ENCODE measurements at regions not wholly inside any gene's neighbourhood (a gene's known extent, or its start where the extent isn't known, plus 50 kb on each side); places are given as distances from the start of the nearest gene placed in this dataset.

DNA sequence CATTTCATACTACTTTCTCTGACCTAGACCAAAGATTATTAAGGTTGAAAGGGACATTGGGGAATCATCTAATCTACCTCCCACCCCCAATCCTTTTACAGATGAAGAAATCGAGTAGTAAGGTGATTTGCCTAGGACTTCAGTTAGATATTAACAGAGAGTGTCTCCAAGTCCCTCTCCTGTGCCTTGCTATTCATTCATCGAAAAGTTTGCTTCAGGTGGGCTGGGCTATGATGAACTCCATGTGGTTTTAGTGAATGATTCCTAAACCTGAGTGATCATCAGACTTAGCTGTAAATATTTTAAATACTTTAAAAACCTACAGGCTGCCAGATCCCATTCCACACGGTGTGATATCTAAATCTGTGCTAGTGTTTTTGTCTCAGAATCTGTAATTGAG lies 259.4 kb upstream of the SORCS1 start:
- TF ChIP-seq, protein P1, sequence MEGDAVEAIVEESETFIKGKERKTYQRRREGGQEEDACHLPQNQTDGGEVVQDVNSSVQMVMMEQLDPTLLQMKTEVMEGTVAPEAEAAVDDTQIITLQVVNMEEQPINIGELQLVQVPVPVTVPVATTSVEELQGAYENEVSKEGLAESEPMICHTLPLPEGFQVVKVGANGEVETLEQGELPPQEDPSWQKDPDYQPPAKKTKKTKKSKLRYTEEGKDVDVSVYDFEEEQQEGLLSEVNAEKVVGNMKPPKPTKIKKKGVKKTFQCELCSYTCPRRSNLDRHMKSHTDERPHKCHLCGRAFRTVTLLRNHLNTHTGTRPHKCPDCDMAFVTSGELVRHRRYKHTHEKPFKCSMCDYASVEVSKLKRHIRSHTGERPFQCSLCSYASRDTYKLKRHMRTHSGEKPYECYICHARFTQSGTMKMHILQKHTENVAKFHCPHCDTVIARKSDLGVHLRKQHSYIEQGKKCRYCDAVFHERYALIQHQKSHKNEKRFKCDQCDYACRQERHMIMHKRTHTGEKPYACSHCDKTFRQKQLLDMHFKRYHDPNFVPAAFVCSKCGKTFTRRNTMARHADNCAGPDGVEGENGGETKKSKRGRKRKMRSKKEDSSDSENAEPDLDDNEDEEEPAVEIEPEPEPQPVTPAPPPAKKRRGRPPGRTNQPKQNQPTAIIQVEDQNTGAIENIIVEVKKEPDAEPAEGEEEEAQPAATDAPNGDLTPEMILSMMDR (IDR thresholded peaks at IDR 0.05; ENCODE audit: insufficient read depth, low read depth, low read length): no peak
- no peak overlapping the region for H3K4me3 ChIP-seq (ENCODE audit: low read depth, low read length)
- DNase-seq (ENCODE audit: low read depth): no peak

DNA sequence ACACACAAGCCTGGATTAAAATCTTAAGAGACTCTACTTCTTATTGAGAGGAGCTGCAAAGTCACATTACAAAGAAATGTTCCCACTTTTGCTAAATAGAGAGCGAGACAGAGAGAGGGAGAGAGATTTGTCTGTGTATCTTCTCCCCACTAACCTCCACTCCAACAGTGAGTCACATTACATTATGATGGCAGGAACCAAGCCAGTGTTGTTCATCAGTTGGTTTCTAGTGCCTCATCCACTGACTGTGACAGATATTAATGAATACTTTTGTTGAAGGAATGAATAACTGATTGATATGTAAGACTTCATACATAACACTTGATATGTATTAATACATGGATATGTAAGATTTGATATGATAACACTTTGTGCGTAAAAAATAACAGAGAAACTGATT lies 258.2 kb upstream of the SORCS1 start:
- TF ChIP-seq, protein P1 (IDR thresholded peaks at IDR 0.05; ENCODE audit: insufficient read depth, low read depth, low read length): no peak
- no peak for DNase-seq (ENCODE audit: low read depth)

DNA sequence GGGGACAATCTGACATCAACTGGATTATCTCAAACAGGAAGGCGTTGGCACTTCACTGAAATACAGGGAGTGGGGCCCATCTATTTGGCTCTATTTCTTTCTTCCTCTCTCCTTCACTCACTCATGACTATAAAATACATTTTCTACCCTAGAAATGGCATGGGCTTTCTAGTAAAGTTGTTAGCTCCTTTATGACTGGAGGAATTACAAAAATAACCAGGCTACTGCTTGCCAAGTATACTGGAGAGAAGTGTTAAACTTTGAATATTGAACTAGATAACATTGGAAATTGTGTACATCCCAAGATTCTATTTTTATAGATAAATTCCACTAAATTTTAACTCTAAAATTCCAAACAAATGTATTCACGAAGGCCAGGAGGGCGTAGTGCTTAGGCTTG lies 255.7 kb upstream of the SORCS1 start:
- TF ChIP-seq, protein P1 (IDR thresholded peaks at IDR 0.05; ENCODE audit: insufficient read depth, low read depth, low read length): no peak
- H3K4me3 ChIP-seq (ENCODE audit: low read depth, low read length): no peak overlapping the region
- no peak for DNase-seq (ENCODE audit: low read depth)

More for the DNA sequence above, 258.2 kb upstream of the SORCS1 start:
- H3K4me3 ChIP-seq (ENCODE audit: low read depth, low read length): no peak overlapping the region

- no peak overlapping the region for H3K4me3 ChIP-seq (ENCODE audit: low read depth, low read length)
- no peak for DNase-seq (ENCODE audit: low read depth)
- TF ChIP-seq, protein P1 (IDR thresholded peaks at IDR 0.05; ENCODE audit: insufficient read depth, low read depth, low read length): no peak
These were observed 253.7 kb upstream of the SORCS1 start for GRCh38 chr10:107418085-107418806.

- DNase-seq (ENCODE audit: low read depth): no peak
- TF ChIP-seq, protein P1 (IDR thresholded peaks at IDR 0.05; ENCODE audit: insufficient read depth, low read depth, low read length): no peak
These were observed 252.9 kb upstream of the SORCS1 start for GRCh38 chr10:107417446-107417845.

DNA sequence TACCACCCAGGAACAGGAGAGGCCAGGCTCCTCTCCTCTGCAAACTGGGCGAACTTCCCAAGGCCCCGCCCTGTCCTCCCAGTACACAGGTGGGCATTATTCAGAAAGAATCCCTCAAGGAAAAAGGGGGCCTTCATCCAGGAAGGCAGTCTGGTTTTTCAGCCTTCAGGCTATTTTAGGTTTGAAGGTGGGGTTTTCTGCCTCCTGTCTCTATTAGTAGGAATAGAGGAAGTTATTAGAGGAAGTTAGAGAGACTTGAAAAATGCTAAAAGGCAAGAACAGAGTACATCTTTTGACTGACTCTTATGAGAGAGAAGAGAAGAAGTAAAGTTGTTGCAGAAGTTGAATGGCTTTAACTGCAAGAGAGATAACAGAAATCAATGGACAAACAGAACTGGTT lies 250.9 kb upstream of the SORCS1 start:
- no peak for DNase-seq (ENCODE audit: low read depth)
- no peak overlapping the region for H3K4me3 ChIP-seq (ENCODE audit: low read depth, low read length)
- TF ChIP-seq, protein P1 (IDR thresholded peaks at IDR 0.05; ENCODE audit: insufficient read depth, low read depth, low read length): no peak

More at GRCh38 chr10:107417446-107417845, 252.9 kb upstream of the SORCS1 start:
- no peak overlapping the region for H3K4me3 ChIP-seq (ENCODE audit: low read depth, low read length)

DNA sequence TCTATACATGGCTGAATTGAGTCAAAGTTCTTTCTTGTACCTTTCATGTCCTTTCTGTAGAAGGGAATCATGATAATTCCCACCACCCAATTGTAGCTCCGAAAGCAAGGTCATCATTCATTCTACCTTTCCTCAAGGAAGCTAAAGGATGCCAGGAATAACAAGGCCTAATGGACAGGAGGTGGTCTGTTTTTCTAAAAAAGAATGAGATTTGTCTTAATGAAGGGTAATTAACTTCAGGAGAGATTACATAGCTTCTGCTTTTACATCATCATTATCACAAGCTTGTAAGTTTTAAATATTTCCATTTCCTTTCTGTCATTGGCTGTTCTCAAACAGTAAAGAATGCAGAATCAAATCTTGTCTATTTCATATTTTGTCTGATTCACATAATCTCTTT lies 249.5 kb upstream of the SORCS1 start:
- TF ChIP-seq, protein P1 (IDR thresholded peaks at IDR 0.05; ENCODE audit: insufficient read depth, low read depth, low read length): no peak
- no peak overlapping the region for H3K4me3 ChIP-seq (ENCODE audit: low read depth, low read length)
- DNase-seq (ENCODE audit: low read depth): no peak

Data from fibroblast of villous mesenchyme (primary cell).